ENCODE measurements at regions not wholly inside any gene's neighbourhood (a gene's known extent, or its start where the extent isn't known, plus 50 kb on each side); places are given as distances from the start of the nearest gene placed in this dataset.

DNA sequence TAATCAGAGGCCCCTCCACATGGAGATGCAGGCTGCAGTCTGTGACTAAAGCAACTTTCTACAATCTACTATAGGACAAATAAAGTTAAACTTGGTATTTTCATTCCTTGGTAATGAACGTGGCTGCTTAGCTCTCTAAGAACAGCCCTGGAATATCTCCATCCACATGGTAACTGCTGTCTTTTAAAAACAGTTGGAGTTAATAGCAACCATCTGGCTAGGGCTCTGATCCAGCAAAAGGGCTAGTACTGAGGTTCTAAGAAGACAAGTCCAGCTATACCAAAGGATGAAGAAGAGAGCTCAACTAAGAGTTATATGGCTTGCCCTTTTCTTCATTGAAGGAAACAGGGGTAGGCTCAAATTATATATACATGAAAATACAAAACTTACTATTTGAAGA, 920.1 kb downstream of the FLRT2 start:
- ATAC-seq = no peak

DNA sequence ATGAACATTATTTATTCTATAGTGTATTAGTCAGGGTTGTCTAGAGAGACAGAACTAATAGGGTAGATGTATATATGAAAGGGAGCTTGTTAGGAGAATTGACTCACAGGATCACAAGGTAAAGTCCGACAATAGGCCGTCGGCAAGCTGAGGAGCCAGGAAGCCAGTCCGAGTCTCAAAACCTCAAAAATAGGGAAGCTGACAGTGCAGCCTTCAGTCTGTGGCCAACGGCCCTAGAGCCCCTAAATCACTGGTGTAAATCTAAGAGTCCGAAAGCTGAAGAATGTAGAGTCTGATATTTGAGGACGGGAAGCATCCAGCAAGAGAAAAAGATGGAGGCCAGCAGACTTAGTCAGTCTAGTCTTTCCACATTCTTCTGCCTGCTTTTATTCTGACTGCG, 912.2 kb downstream of the FLRT2 start:
- intact Hi-C loops (cut with micrococcal nuclease) = no loop called here
- Mint-ChIP-seq H3K4me3 (no peak overlapping the region), H3K27me3 (ENCODE audit: low read depth in 2 of 2) (no peaks in the 10 kb centered on the region), H3K36me3 (no peaks in the 10 kb centered on the region), H3K9me3 (peaks cover 0 to 4% of the 10 kb centered on the region in 2 donors), H3K4me1 (no peaks in the 10 kb centered on the region), H3K27ac (no peak overlapping the region)
- no peaks in the 10 kb centered on the region for H3K4me1 ChIP-seq (ENCODE audit: control insufficient read depth, insufficient read depth, low read length)
- no peaks in the 10 kb centered on the region for H3K27me3 ChIP-seq (ENCODE audit: control insufficient read depth, insufficient read depth, low read length)
- ATAC-seq (no peak), DNase-seq (no peak)
- 35% methylated on average over 8 of the region's 8 CpGs for WGBS (ENCODE audit: insufficient coverage)
- no peaks in the 10 kb centered on the region for H3K9me3 ChIP-seq (ENCODE audit: control insufficient read depth, insufficient read depth, low read length)
- TF ChIP-seq, protein P1, sequence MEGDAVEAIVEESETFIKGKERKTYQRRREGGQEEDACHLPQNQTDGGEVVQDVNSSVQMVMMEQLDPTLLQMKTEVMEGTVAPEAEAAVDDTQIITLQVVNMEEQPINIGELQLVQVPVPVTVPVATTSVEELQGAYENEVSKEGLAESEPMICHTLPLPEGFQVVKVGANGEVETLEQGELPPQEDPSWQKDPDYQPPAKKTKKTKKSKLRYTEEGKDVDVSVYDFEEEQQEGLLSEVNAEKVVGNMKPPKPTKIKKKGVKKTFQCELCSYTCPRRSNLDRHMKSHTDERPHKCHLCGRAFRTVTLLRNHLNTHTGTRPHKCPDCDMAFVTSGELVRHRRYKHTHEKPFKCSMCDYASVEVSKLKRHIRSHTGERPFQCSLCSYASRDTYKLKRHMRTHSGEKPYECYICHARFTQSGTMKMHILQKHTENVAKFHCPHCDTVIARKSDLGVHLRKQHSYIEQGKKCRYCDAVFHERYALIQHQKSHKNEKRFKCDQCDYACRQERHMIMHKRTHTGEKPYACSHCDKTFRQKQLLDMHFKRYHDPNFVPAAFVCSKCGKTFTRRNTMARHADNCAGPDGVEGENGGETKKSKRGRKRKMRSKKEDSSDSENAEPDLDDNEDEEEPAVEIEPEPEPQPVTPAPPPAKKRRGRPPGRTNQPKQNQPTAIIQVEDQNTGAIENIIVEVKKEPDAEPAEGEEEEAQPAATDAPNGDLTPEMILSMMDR (IDR thresholded peaks at IDR 0.05) = no peak
- H3K4me3 ChIP-seq (ENCODE audit: low read length) = no peak overlapping the region
- no peak overlapping the region for H3K27ac ChIP-seq (ENCODE audit: low read length)
- H3K36me3 ChIP-seq (ENCODE audit: control insufficient read depth, insufficient read depth, low read length) = no peaks in the 10 kb centered on the region

More for the DNA sequence above, 920.1 kb downstream of the FLRT2 start:
- Histone ChIP-seq H3K4me3 (ENCODE audit: low read length) (no peak overlapping the region), H3K9me3 (ENCODE audit: control insufficient read depth, insufficient read depth, low read length) (no peaks in the 10 kb centered on the region), H3K27ac (ENCODE audit: low read length) (no peak overlapping the region), H3K36me3 (ENCODE audit: control insufficient read depth, insufficient read depth, low read length) (no peaks in the 10 kb centered on the region), H3K4me1 (ENCODE audit: control insufficient read depth, insufficient read depth, low read length) (no peaks in the 10 kb centered on the region), H3K27me3 (ENCODE audit: control insufficient read depth, insufficient read depth, low read length) (no peaks in the 10 kb centered on the region)
- Mint-ChIP-seq H3K27ac (no peak overlapping the region), H3K9me3 (peaks cover 2 to 3% of the 10 kb centered on the region in 2 donors), H3K36me3 (no peaks in the 10 kb centered on the region), H3K4me1 (no peaks in the 10 kb centered on the region), H3K27me3 (ENCODE audit: low read depth in 2 of 2) (no peaks in the 10 kb centered on the region), H3K4me3 (no peak overlapping the region)
- TF ChIP-seq, protein P1 (IDR thresholded peaks at IDR 0.05) = no peak
- intact Hi-C loops (cut with micrococcal nuclease) = no loop called here
- no peak for DNase-seq
- WGBS (ENCODE audit: insufficient coverage) = 86% methylated on average over 1 of the region's 1 CpG

DNA sequence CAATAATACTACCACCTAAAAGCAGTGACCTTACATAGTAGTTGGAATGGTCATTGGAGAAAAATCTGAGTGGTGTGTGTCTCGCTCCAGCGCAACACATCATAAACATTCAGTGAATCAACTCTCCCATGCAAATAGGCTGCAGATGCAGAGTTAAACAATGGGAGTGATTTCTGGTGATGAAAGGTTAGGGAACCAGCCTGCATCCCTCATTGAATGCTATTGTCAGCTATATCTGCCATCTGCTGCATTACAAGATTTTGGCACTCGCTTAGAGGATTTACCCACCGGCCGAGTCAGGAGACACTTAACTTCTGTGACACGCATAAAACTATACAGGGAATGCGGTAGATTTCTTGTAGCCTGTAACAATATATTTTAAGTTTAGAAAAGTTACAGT, 900.9 kb downstream of the FLRT2 start:
- Histone ChIP-seq H3K4me1 (ENCODE audit: control insufficient read depth, insufficient read depth, low read length) (peaks cover 3% of the 10 kb centered on the region), H3K27ac (ENCODE audit: low read length) (no peak overlapping the region), H3K27me3 (ENCODE audit: control insufficient read depth, insufficient read depth, low read length) (no peaks in the 10 kb centered on the region), H3K36me3 (ENCODE audit: control insufficient read depth, insufficient read depth, low read length) (no peaks in the 10 kb centered on the region), H3K9me3 (ENCODE audit: control insufficient read depth, insufficient read depth, low read length) (no peaks in the 10 kb centered on the region), H3K4me3 (ENCODE audit: low read length) (no peak overlapping the region)
- ATAC-seq = no peak
- peaks cover 0 to 3% of the 10 kb centered on the region in 2 donors for H3K9me3 Mint-ChIP-seq
- DNase-seq = no peak
- peaks cover 5 to 6% of the 10 kb centered on the region in 2 donors for H3K4me1 Mint-ChIP-seq
- H3K4me3 Mint-ChIP-seq = no peak overlapping the region
- no peak overlapping the region for H3K27ac Mint-ChIP-seq
- no peaks in the 10 kb centered on the region for H3K36me3 Mint-ChIP-seq
- TF ChIP-seq, protein P1 (IDR thresholded peaks at IDR 0.05) = no peak
- WGBS (ENCODE audit: insufficient coverage) = 98% methylated on average over 5 of the region's 7 CpGs
- intact Hi-C loops (cut with micrococcal nuclease) = no loop called here
- no peaks in the 10 kb centered on the region for H3K27me3 Mint-ChIP-seq (ENCODE audit: low read depth in 2 of 2)

GRCh38 chr14:86423214-86423613, 893.3 kb downstream of the FLRT2 start:
- WGBS (ENCODE audit: insufficient coverage) = 42% methylated on average over 2 of the region's 2 CpGs
- no peak overlapping the region for H3K27ac Mint-ChIP-seq
- no peak overlapping the region for H3K27ac ChIP-seq (ENCODE audit: low read length)
- H3K4me1 Mint-ChIP-seq = no peaks in the 10 kb centered on the region
- no peaks in the 10 kb centered on the region for H3K4me1 ChIP-seq (ENCODE audit: control insufficient read depth, insufficient read depth, low read length)
- ATAC-seq (no peak), DNase-seq (no peak)
- H3K36me3 ChIP-seq (ENCODE audit: control insufficient read depth, insufficient read depth, low read length) = no peaks in the 10 kb centered on the region
- no peaks in the 10 kb centered on the region for H3K27me3 Mint-ChIP-seq (ENCODE audit: low read depth in 2 of 2)
- no peak overlapping the region for H3K4me3 Mint-ChIP-seq
- intact Hi-C loops (cut with micrococcal nuclease) = no loop called here
- H3K9me3 ChIP-seq (ENCODE audit: control insufficient read depth, insufficient read depth, low read length) = no peaks in the 10 kb centered on the region
- no peaks in the 10 kb centered on the region for H3K27me3 ChIP-seq (ENCODE audit: control insufficient read depth, insufficient read depth, low read length)
- TF ChIP-seq, protein P1 (IDR thresholded peaks at IDR 0.05) = no peak
- H3K9me3 Mint-ChIP-seq = no peaks in the 10 kb centered on the region
- H3K4me3 ChIP-seq (ENCODE audit: low read length) = no peak overlapping the region
- H3K36me3 Mint-ChIP-seq = no peaks in the 10 kb centered on the region
